Breast epithelium (tissue), 3 donors: ENCODE measurements at regions not wholly inside any gene's neighbourhood (a gene's known extent, or its start where the extent isn't known, plus 50 kb on each side); places are given as distances from the start of the nearest gene placed in this dataset.

Experiments
- CTCF ChIP-seq, 3 donors: fragments of 450-650 bp; IDR thresholded peaks; one replicate each; pipeline ENCODE4 v1.5.1; 2016 to 2017; ENCODE audit warnings: antibody characterized with exemption in 3 of 3, mild to moderate bottlenecking in 3 of 3, moderate library complexity in 3 of 3
- POLR2A ChIP-seq: fragments of 450-650 bp; IDR thresholded peaks from one replicate; pipeline ENCODE4 v1.6.1; 2016; ENCODE audit warnings: antibody characterized with exemption, mild to moderate bottlenecking, moderate library complexity

- TF ChIP-seq CTCF (IDR thresholded peaks at IDR 0.05) (no peak), POLR2A (no peak)
Measured at GRCh38 chr3:82202269-82202668, 440.8 kb upstream of the GBE1 start.
